Fibroblast of peridontal ligament (primary cell): ENCODE measurements at regions not wholly inside any gene's neighbourhood (a gene's known extent, or its start where the extent isn't known, plus 50 kb on each side); places are given as distances from the start of the nearest gene placed in this dataset.

Experiments used
- DNase-seq: peaks from one replicate; pipeline ENCODE4 v3.0.0-alpha.2; 2010; ENCODE audit errors: extremely low read depth

DNA sequence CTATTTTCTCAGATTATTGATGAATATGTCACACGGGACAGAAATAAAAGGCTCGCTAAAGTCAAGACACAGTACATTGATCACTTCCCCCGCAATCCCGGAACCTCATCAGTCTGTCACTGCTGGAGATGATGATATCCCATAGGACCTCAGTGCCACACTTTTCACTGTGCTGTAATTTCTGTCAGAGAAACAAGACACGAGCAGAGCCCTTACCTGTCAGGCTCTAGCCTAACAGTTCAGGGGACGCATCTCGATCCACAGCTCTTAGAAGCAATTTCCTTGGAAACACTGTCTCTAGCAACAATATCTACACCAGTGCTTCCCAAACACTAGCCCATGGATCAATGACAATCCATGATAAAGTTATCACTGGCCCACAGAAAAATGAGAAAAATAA is 140.0 kb downstream of the GRIN2B start:
- DNase-seq, result no peak

DNA sequence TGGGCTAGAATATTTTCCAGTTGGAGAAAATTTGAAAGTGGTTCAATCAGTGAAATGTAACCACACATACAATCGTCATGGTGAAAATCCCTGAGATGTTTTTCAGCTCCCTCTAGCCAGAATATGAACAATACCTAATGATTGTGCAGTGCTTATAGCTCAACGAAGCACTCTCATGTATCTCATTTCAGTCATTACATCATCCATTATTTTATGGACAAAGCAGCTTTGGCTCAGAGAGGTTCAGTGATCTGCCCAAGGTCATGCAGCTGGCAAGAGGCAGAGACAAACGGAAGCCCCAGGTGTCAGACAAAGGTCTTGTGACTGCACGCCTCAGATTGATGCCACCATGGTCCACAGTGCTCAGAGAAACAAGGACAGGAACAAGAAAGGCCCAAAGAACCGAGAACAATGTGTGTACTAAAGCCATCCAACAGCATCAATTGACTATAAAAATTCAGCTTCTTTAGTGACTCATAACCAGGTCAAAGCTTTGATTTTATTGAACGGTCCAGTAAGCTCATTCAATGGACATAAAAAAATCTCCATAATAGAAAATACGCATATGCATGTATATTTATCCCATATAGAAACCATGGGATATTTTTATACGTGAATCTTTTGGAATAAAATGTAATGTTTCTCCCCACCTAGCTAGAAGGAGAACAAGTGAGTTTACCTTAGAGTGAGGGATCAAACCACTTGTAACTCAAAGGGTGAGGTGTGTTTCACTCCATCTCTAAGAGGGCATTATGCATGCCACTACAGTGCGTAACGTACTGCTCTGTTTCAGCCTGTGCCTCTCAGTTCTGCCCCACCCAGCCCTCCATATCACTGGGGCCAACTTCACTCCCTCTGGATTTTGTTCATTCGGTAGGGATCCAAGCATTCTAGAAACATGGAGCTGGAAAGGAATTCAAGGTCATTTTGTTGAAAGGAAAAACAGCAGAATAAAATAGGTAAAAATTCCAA is 141.8 kb downstream of the GRIN2B start:
- DNase-seq, result no peak

DNA sequence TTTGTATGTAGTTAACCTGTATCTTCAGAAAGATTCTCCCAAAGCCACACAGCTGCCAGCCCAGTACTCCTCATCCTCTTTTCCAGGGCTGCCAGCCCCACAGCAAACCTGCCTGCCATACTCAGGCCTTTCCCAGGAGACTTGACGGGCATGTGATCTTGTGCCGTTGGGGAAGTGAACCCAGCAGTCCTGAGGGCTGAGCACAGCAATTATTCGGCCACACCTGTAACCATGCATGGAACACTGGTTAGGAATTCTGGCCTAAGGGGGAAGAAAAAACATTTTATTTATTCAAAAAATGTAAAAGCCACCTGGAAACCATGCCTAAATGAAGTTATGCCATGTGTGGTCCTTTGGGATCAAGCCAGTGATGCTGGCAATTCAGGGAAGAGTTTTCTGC is 145.3 kb downstream of the GRIN2B start:
- DNase-seq, result no peak

DNA sequence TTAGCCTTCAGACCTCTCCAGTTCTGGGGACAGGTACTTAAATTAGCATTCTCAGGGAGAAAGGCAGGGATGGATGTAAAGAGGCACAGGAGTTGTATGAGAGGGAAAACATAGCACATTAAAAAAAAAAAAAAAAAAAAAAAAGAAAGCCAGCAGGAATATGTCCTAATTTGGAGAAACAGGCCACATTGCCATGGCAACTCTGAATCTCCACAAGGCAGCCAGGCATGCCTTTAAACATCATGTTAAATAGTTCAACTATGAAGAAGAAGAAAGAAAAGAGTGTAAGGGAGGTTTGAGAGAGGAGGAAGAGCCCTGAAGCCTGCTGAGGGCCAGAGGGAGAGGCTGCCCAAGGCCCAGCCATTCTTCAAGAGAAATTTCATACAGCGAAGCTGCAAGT is 145.8 kb downstream of the GRIN2B start:
- DNase-seq, result no peak

DNA sequence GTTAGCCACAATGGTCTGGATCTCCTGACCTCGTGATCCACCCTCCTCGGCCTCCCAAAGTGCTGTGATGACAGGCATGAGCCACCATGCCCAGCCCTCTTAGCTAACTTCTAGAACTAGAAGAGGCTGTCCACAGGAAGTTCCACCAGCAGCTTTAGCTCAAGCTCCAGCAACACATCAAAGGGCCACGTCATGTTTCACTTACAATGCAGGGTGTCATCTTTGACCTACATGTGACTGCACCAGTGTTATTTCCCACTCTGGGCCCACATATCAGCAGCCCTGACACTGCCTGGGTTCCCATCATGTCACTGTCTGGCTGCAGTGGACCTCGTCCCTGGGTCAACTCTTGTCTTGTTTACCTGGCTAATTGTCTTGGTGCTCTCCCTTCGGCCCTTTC is 147.2 kb downstream of the GRIN2B start:
- DNase-seq, result no peak

DNA sequence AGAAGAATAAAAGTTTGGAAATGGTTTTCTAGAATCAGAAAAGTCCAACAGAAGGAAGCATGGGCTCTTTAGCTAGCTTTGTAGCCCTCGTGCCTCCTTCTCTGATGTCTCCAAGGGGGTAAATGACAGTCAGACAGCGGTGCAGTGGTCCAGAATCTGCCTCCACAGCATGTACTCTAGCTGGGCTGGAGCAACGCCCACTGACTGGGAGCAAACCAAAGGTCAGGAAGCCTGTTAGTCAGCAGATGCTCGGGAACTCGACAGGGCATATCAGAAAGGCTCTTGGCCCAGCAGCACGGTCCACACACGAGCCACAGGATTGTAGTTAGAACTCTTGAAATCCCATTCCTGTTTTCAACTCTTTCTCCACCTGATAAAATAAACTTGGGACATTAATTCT is 164.3 kb downstream of the GRIN2B start:
- no peak for DNase-seq

DNA sequence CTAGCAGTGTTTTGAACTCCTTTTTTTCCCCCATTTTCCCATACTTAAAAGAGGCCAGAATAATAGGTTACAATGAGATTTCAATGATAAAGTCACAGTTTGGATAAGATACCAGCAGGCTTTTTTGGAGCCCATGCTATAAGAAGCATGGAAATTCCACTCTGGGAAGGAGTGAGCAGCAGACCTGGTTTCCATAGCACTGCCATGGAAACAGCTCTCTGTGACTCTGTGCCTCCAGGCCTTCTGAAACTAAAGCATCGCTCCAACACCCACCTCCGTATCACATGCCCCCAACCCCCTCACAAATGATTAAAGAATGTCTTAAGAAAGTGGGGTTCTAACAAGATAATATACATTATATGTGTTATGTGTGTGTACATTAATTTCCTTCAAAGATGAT is 165.0 kb downstream of the GRIN2B start:
- DNase-seq, result no peak

DNA sequence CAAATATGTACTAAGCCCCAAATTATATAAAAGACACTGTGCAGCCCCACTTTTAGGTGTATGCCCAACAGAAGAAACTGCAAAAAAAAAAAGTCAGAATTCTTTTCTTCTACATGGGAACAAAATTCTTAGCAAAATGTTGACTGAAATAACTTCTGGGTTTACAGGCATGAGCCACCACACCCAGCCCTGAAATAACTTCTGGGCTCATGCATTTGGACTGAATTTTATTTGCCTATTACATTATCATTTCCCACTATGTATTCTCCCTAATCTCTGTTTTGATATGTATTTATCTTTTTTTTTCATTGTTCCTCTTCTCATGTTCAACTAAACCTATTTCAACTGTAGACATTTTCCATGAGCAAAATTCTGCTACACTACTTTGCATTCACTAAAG is 169.2 kb downstream of the GRIN2B start:
- no peak for DNase-seq

DNA sequence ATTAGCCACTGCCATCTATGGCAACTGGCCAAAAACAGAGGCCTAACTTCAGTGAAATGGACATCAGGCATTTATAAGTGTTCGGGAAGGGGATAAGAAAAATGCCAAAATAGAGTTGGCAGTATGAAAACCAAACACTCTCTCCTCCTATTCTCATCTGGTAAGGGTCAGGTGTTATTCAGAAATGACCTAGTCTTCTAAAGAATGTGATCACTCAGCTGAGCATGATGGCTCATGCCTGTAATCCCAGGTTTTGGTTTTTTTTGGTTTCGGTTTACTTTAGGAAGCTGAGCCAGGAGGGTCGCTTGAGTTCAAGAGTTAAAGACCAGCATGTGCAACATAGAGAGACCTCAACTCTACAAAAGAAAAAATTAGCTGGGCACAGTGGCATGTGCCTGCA is 170.3 kb downstream of the GRIN2B start:
- no peak for DNase-seq

DNA sequence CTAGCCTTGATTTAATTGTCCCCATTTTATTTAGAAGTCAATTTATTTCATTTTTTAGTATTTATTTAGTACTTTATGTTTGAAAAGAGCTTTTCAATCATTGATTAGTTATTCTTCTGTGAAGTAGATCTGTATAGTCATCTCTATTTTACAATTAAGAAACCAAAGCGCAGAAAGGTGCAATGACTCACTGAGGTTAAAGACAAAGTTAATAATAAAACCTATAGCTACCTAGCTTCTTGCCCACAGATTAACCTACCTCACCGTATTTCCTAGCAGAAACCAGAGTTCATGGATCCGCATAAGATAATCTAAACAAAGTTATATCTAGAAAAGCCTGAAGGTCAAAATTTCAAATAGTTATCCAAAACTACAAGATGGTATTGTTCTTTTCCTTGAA is 176.4 kb downstream of the GRIN2B start:
- no peak for DNase-seq

DNA sequence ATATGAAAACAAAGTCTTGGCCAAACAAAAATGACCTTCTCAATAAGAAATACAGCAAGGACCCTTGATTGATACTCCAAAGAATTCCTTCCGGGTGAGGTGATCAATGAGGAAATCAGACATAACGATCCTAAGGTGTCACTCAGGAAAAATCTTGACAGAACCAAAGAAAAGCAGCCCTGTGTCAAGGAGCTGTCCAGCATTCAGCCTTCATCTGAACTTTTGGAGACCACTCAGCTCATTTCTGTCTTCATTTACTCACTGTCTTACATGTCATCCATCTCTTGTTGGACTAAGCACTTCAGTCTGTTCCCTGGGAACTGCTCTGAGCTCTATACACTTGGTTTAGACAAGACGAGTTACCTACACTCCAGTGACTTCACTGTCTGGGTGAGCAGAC is 179.9 kb downstream of the GRIN2B start:
- DNase-seq, result no peak

DNA sequence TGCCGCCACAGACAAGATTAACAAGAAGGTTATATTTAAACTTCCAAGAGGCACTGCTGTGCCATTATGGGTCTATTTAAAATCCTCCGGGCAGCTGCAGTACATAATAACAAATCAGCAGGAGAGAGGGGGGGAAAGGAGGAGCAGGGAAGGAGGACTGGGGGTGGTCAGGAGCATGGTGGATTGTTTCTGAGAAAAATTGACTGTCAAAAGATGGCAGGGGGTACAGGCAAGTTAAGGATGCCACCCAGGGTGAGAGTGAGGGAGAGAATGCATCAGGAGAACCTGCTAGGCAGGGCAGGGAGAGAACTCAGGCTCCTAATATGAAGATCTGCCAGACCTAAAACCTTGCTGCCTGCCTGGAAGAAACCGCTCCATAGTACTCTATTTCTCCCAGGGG is 181.8 kb downstream of the GRIN2B start:
- DNase-seq, result no peak

DNA sequence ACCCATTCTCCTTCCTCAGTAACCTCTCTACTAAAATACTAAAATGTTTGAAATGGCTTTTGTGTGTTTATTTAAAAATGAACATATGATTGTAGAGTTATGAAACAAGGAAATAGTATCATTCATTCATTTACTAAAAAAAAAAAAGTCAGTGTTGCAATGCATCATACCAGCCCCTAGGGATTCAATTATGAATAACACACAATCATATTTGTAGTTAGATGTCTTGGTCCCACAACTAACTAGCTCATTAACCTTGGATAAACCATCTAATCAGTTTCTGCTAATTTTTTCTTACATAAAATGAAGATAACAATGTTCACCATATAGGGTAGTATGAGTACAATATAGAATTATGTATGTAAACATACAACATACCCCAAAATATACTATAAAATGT is 183.2 kb downstream of the GRIN2B start:
- no peak for DNase-seq

DNA sequence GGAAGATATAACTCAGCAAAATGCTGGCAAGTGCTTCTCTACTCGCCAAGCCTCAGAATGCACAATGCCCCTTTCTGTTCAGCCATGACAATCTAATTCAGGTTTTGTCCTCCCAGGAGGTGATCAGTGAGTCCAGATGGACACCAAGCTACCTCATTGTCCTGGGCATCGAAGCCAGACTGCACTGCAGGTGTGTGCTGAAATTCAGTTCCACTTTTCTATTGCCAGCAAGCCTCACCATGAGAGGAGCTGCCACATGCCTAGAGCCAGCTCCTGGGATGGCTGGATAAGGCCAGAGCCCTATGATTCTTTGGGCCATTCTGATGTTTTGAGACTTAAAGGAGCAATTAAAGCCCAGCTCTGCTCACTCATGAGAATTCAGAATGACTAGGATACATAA is 186.7 kb downstream of the GRIN2B start:
- DNase-seq, result no peak

DNA sequence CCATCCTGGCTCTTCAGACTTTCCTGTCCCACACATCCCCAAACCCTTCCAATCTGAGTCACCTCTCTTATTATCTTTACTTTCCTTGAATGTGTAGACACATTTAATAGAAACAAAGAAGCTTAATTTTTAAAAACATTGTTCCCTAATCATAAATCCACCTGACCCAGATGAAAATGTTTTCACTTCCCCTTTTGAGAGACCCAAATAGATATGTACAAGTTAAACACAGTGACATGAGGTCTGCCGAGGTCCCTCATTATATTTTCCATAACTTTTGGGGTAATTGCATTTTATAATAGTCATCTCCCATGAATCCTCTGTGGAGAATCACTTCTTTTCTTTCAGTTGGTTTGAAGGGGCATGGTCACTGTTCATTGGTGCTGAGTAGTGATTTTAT is 191.1 kb downstream of the GRIN2B start:
- DNase-seq, result no peak

DNA sequence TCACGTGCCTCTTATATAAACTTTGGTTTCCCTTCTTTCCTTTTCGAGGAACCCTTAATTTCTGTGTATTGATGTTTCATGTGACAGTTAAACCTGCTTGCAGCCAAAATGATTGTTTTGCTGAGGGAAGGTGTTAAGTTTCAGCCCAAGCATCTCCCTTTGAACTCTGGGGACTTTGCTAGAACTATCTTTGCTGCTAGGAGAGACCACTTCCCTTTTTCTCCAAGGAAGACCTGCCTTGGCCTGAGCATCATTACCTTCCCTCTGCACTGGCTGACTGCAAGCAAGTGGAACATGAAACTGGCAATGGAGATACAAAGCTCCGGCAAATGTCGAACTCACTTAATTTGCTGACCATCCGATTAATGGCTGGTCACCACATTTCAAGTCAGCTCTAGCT is 192.8 kb downstream of the GRIN2B start:
- no peak for DNase-seq

DNA sequence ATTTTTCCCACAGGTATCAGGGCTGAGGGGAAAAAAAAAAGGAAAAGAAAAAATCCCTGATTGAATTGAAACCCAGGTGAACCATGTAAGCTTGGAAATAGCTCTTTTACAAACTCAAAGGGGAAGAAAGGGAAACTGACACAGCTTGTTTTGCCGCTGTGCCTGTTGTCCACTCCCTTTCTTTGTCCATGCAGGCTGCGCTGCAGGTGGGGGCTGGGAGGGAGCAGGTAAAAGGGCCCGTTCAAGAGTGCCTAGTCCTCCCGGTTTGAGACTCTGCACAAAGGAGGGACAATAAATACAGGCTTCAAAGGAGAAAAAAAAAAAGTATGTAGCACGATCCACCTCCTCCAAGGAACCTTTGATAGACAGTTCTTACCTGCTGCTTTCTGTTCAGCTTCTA is 194.8 kb downstream of the GRIN2B start:
- no peak for DNase-seq

DNA sequence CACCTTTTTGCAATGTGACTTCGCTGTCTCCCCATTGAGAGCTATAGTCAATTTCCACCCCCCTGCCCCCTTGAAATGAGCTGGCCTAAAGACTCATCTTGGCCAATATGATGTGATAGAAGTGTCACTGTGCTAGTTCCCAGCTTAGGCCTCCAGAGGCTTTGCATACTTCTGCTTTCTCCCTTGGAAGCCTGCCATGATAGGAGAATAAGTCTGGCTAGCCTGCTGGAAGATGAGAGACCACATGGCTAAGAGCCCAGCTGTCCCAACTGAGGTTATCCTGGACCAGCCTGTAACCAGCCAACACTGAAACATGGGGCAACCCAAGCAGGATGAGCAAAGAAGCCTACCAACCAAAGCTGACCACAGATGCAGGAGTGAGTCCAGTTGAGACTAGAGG is 196.9 kb downstream of the GRIN2B start:
- no peak for DNase-seq

DNA sequence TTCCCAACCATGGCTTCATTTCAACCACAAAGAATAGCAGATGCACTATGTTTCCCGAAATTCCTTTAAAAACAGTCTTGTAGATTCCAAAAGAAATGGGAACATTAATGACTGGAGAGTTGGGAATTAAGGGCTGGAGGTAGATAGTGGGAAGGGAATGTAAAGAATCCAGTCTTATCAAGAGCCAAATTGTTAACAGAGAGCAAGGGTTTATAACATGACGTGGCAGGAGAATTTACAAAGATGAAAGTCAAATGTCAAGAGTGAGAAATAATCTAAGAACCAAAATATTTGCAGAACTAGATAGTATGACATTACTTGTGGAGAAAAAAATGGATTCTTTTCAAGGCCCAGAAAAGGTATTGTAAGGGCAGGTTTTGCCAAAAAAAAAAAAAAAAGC is 200.9 kb downstream of the GRIN2B start:
- no peak for DNase-seq

DNA sequence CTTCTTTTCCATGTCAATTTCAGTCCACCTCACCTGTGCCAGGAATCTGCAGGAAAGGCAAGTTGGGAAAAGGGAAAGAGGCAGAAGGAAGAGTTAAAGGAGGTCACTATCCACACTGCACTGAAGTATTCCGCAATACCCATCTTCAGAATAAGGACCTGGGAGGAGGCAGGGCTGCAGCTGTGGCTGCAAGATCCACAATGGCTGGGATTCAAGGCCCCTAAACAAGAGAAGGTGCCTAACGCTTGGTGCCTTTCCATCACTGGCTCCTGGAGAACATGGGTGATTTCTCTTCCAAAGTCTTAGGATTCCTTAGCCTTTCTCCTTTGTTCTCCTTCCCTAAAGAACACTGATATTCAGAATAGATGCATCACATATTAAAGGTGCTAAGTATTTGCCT is 204.0 kb downstream of the GRIN2B start:
- DNase-seq, result no peak

DNA sequence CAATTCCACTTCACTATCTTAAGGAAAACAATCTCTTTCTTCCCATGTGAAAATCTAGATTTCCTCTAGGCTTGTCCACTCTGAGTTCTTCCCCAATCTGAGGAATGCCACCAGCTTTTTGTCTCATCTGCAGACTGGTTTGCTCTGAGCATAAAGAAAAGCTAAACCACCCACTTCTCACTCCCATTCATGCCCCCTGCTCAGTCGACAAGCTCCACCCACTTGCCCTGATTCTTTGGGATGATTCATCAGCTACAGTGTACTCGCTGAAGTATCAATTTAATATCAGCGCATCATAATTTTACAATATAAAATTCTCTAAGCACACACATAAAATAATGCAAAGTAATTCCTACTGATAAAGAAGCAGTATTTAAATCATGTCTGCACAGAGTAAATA is 209.1 kb downstream of the GRIN2B start:
- DNase-seq, result no peak

DNA sequence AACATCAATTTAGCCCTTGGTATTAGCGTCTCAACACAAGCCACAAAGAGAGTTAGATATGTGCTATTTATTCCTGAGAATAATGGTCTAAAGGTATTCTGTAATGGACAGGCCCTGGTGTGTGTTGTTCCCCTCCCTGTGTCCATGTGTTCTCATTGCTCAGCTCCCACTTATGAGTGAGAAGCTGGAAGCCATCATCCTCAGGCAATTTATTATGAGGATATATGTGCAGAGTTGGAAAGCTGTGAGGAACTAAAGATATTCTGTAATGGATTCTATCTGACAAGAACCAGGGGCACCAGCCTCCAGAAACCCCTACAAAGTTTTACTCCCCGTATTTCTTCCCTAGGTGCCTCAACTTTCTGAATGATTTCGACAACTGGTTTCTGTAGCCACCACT is 210.8 kb downstream of the GRIN2B start:
- DNase-seq, result no peak

DNA sequence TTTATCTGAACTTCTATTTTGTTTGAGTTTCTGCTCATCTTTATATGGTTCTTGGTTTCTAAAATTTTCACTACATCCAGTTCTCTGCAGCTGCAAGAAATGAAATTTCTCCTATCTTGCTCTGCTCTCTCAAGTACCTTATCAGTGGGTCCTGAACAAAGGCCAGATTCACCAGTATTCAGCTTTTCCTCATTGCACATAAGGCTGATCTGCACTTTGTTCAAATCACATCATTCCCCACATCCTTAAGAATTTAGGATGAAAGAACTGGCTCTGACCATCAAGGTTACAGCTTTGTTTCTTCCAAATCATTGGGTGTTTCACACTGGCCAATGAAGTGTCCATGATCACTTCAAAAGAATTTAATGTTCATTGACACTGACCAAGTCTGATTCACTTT is 211.4 kb downstream of the GRIN2B start:
- no peak for DNase-seq

DNA sequence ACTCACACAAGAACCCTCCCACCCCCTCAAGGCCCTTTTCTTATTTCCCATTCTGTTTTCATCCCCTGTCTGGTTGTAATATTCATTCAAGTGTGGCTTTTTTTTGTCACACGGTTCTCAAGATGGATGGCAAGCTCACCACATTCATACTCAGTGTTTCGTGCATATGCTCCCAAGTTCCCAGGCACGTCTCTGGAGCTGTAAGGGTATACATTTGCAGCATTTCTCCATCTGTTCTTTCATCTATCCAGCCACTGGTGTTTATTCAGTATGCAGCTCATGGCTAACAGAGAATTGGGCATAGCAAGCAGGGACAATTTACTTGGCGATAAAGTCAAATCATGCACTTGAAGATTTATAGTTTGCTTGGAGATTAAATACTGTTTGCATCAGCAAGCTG is 212.1 kb downstream of the GRIN2B start:
- DNase-seq, result no peak
